B cell (primary cell): ENCODE measurements at regions not wholly inside any gene's neighbourhood (a gene's known extent, or its start where the extent isn't known, plus 50 kb on each side); places are given as distances from the start of the nearest gene placed in this dataset.

Source experiments
- EZH2 ChIP-seq: IDR thresholded peaks from 2 replicates; pipeline ENCODE4 v1.6.1; 2012; ENCODE audit warnings: borderline replicate concordance, low read depth, mild to moderate bottlenecking, moderate library complexity, low read length; ENCODE audit not compliant: insufficient read depth, poor library complexity, severe bottlenecking
- TF ChIP-seq, protein P1 (sequence below): fragments of 200-600 bp; IDR thresholded peaks from one replicate; pipeline ENCODE4 v1.8.0; 2022; ENCODE audit warnings: antibody characterized with exemption, mild to moderate bottlenecking

DNA sequence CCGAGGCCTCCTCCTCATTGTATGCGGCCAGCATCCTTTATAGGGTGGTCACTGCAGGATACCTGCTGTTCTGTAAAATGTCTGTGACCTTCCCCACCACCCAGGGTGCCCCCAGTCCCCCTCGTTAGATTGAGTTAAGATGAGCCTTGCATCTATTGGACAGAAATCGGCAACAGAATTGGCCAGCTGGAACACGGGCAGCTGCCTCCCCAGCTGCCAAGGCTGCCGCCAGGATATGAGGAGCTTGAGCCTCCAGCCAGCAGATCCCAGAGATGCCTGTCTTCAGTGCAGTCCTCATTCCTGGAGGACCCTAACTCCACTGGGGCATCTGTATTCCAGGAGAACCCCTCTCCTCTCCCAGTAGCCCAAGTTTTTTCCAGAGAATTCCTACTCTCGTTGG lies 463.0 kb downstream of the TSHZ3 start:
- TF ChIP-seq, protein P1, sequence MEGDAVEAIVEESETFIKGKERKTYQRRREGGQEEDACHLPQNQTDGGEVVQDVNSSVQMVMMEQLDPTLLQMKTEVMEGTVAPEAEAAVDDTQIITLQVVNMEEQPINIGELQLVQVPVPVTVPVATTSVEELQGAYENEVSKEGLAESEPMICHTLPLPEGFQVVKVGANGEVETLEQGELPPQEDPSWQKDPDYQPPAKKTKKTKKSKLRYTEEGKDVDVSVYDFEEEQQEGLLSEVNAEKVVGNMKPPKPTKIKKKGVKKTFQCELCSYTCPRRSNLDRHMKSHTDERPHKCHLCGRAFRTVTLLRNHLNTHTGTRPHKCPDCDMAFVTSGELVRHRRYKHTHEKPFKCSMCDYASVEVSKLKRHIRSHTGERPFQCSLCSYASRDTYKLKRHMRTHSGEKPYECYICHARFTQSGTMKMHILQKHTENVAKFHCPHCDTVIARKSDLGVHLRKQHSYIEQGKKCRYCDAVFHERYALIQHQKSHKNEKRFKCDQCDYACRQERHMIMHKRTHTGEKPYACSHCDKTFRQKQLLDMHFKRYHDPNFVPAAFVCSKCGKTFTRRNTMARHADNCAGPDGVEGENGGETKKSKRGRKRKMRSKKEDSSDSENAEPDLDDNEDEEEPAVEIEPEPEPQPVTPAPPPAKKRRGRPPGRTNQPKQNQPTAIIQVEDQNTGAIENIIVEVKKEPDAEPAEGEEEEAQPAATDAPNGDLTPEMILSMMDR = no peak
- TF ChIP-seq EZH2 = no peak
